H1 (cell line): ENCODE measurements at regions not wholly inside any gene's neighbourhood (a gene's known extent, or its start where the extent isn't known, plus 50 kb on each side); places are given as distances from the start of the nearest gene placed in this dataset.

Experiments
- CTCF ChIA-PET: fragments of 300-600 bp; sonication (Branson Sonifier 250); formaldehyde crosslinking; loops from one replicate; lab custom pipeline; 2021; ENCODE audit not compliant: partially characterized antibody; lab: Charles Lee
- POLR2A ChIA-PET: fragments of 300-600 bp; sonication (Branson Sonifier 250); formaldehyde crosslinking; loops from one replicate; lab custom pipeline; 2021; ENCODE audit warnings: inconsistent platforms; ENCODE audit not compliant: partially characterized antibody; lab: Charles Lee
- DNase-seq, 2 experiments: peaks; one replicate each; pipeline versions ENCODE4 v3.0.0 to v3.0.0-alpha.2; 2010 to 2022; ENCODE audit warnings: low spot score in 2 of 2, low read depth in 1 of 2, mixed read lengths in 1 of 2
- FAIRE-seq: peaks from 2 replicates; lab custom pipeline; 2011; peaks lifted over from hg19 to GRCh38; lab: Jason Lieb, UNC
- H2AFZ ChIP-seq: 2 replicates; pipeline ENCODE4 v1.8.1; 2012; ENCODE audit warnings: low read length, inconsistent platforms
- H2AK5ac ChIP-seq: 2 replicates; pipeline ENCODE4 v1.6.1; 2013; ENCODE audit warnings: low read depth, low read length
- H2BK120ac ChIP-seq: replicated peaks from 2 replicates; pipeline ENCODE3; 2013; ENCODE audit warnings: low read depth, low read length, inconsistent platforms
- H2BK12ac ChIP-seq: 2 replicates; pipeline ENCODE4 v1.6.1; 2013; ENCODE audit warnings: low read depth, low read length
- H2BK15ac ChIP-seq: 2 replicates; pipeline ENCODE4 v1.6.1; 2013; ENCODE audit warnings: low read length
- H2BK20ac ChIP-seq: 2 replicates; pipeline ENCODE4 v1.6.1; 2013; ENCODE audit warnings: low read length
- H2BK5ac ChIP-seq: 2 replicates; pipeline ENCODE4 v1.6.1; 2013; ENCODE audit warnings: low read depth, low read length
- H3K14ac ChIP-seq: 2 replicates; pipeline ENCODE4 v1.6.1; 2013; ENCODE audit warnings: inconsistent platforms; ENCODE audit not compliant: insufficient read length
- H3K18ac ChIP-seq: 2 replicates; pipeline ENCODE4 v1.6.1; 2013; ENCODE audit warnings: low read length; ENCODE audit errors: extremely low read depth
- H3K23ac ChIP-seq: 2 replicates; pipeline ENCODE4 v1.6.1; 2013; ENCODE audit warnings: inconsistent platforms; ENCODE audit not compliant: insufficient read length
- H3K23me2 ChIP-seq: 2 replicates; pipeline ENCODE4 v1.6.1; 2013; ENCODE audit warnings: low read depth, low read length
- H3K27ac ChIP-seq: 2 replicates; pipeline ENCODE4 v1.6.1; 2011; ENCODE audit warnings: low read depth, low read length, inconsistent platforms
- H3K27me3 ChIP-seq, 4 experiments: replicated peaks in 1 of 4; 1 replicate in 1 of 4; 2 replicates in 3 of 4; pipeline versions ENCODE4 v1.6.1 to v1.8.1; 2011 to 2013; ENCODE audit warnings: low read length in 3 of 4, mild to moderate bottlenecking in 3 of 4, inconsistent platforms in 2 of 4, mixed read lengths in 2 of 4, moderate library complexity in 1 of 4; ENCODE audit not compliant: control insufficient read depth in 3 of 4, insufficient read depth in 3 of 4; ENCODE audit errors: extremely low read depth in 1 of 4
- H3K36me3 ChIP-seq, 4 experiments: 2 replicates each; pipeline versions ENCODE4 v1.6.1 to v1.8.1; 2011 to 2013; ENCODE audit warnings: mild to moderate bottlenecking in 4 of 4, low read length in 3 of 4, moderate library complexity in 2 of 4, control low read depth in 1 of 4, inconsistent platforms in 1 of 4; ENCODE audit not compliant: insufficient read depth in 4 of 4, control insufficient read depth in 2 of 4
- H3K4ac ChIP-seq: replicated peaks from 2 replicates; pipeline ENCODE3; 2013; ENCODE audit warnings: low read length, low read depth, mixed read lengths, inconsistent platforms; ENCODE audit not compliant: insufficient read length
- H3K4me1 ChIP-seq, 4 experiments: replicated peaks in 1 of 4; 1 replicate in 1 of 4; 2 replicates in 3 of 4; pipeline versions ENCODE4 v1.6.1 to v1.8.1; 2011 to 2013; ENCODE audit warnings: low read length in 3 of 4, inconsistent platforms in 2 of 4, mixed read lengths in 1 of 4; ENCODE audit not compliant: insufficient read depth in 4 of 4, control insufficient read depth in 3 of 4
- H3K4me2 ChIP-seq, 2 experiments: 2 replicates each; pipeline versions ENCODE4 v1.6.1 to v1.8.1; 2011 to 2013; ENCODE audit warnings: low read depth in 2 of 2, low read length in 2 of 2, control low read depth in 1 of 2, inconsistent platforms in 1 of 2, mild to moderate bottlenecking in 1 of 2; ENCODE audit not compliant: insufficient read depth in 1 of 2
- H3K4me3 ChIP-seq, 4 experiments: fragments of 200-600, 300-600 bp in 1 of 4; sonication (generic), shearing (Covaris generic), sonication (Bioruptor Twin) in 1 of 4; 2 replicates each; pipeline versions ENCODE4 v1.5.1 to v1.8.1; 2011 to 2016; ENCODE audit warnings: low read length in 4 of 4, low read depth in 3 of 4, control low read depth in 2 of 4, inconsistent platforms in 2 of 4, mild to moderate bottlenecking in 2 of 4, mixed read lengths in 1 of 4, moderate library complexity in 1 of 4; ENCODE audit not compliant: insufficient read depth in 2 of 4; ENCODE audit errors: extremely low read depth in 1 of 4
- H3K56ac ChIP-seq: replicated peaks from 2 replicates; pipeline ENCODE3; 2013; ENCODE audit warnings: low read depth, mild to moderate bottlenecking, mixed read lengths, low read length, inconsistent platforms; ENCODE audit not compliant: insufficient read length
- H3K79me1 ChIP-seq: 2 replicates; pipeline ENCODE4 v1.6.1; 2013; ENCODE audit warnings: low read depth, low read length, control low read depth
- H3K79me2 ChIP-seq, 2 experiments: 2 replicates each; pipeline versions ENCODE4 v1.6.1 to v1.8.1; 2012 to 2013; ENCODE audit warnings: low read length in 2 of 2, mild to moderate bottlenecking in 2 of 2, inconsistent platforms in 1 of 2; ENCODE audit not compliant: insufficient read depth in 2 of 2, control insufficient read depth in 1 of 2
- H3K9ac ChIP-seq, 4 experiments: replicated peaks in 1 of 4; 1 replicate in 1 of 4; 2 replicates in 3 of 4; pipeline versions ENCODE4 v1.6.1 to v1.8.1; 2011 to 2013; ENCODE audit warnings: low read depth in 3 of 4, low read length in 3 of 4, control low read depth in 2 of 4, mild to moderate bottlenecking in 2 of 4, moderate library complexity in 2 of 4, inconsistent platforms in 1 of 4; ENCODE audit errors: extremely low read depth in 1 of 4
- H3K9me3 ChIP-seq, 2 experiments: 2 replicates each; pipeline versions ENCODE4 v1.6.1 to v1.8.1; 2012 to 2013; ENCODE audit warnings: mild to moderate bottlenecking in 2 of 2, moderate library complexity in 2 of 2, control low read depth in 1 of 2, inconsistent platforms in 1 of 2, low read depth in 1 of 2, low read length in 1 of 2, mixed read lengths in 1 of 2; ENCODE audit not compliant: insufficient read depth in 2 of 2
- H4K20me1 ChIP-seq, 2 experiments: replicated peaks in 1 of 2; 2 replicates each; pipeline versions ENCODE3 to v1.8.1; 2011 to 2013; ENCODE audit warnings: inconsistent platforms in 2 of 2, low read length in 2 of 2, mild to moderate bottlenecking in 1 of 2; ENCODE audit not compliant: insufficient read depth in 2 of 2, control insufficient read depth in 1 of 2
- H4K5ac ChIP-seq: 2 replicates; pipeline ENCODE4 v1.6.1; 2013; ENCODE audit warnings: low read length, low read depth, mixed read lengths, inconsistent platforms; ENCODE audit not compliant: insufficient read length
- H4K8ac ChIP-seq: 2 replicates; pipeline ENCODE4 v1.8.0; 2013; ENCODE audit warnings: mild to moderate bottlenecking, moderate library complexity, low read length, inconsistent platforms; ENCODE audit not compliant: insufficient read depth; ENCODE audit errors: extremely low read depth
- H4K91ac ChIP-seq: replicated peaks from 2 replicates; pipeline ENCODE3; 2013; ENCODE audit warnings: low read length, mixed read lengths, inconsistent platforms; ENCODE audit not compliant: insufficient read length
- CTCF ChIP-seq, 3 experiments: IDR thresholded peaks; 1 replicate in 2 of 3; 2 replicates in 1 of 3; pipeline versions ENCODE4 v1.5.1 to v1.6.1; 2011; ENCODE audit warnings: low read length in 3 of 3, mild to moderate bottlenecking in 3 of 3, inconsistent platforms in 2 of 3, low read depth in 1 of 3, moderate library complexity in 1 of 3; ENCODE audit not compliant: insufficient read depth in 1 of 3; ENCODE audit errors: control extremely low read depth in 1 of 3
- RAD21 ChIP-seq, 2 experiments: IDR thresholded peaks in 1 of 2; conservative IDR thresholded peaks in 1 of 2; 2 replicates each; pipeline ENCODE4 v1.6.1; 2011; ENCODE audit warnings: low read depth in 2 of 2, low read length in 2 of 2, improper control_type of control experiment in 1 of 2, inconsistent platforms in 1 of 2, mild to moderate bottlenecking in 1 of 2, moderate library complexity in 1 of 2
- SAP30 ChIP-seq: fragments of 300-600 bp; sonication (generic); IDR thresholded peaks from 2 replicates; pipeline ENCODE4 v1.7.1; 2012; ENCODE audit warnings: low read length, moderate library complexity, mild to moderate bottlenecking, inconsistent platforms; ENCODE audit not compliant: insufficient read depth, insufficient replicate concordance
- TEAD4 ChIP-seq: IDR thresholded peaks from 2 replicates; pipeline ENCODE4 v1.6.1; 2012; ENCODE audit warnings: low read depth, low read length, inconsistent platforms, mixed read lengths
- WGBS, 2 experiments: shearing (Covaris generic) in 1 of 2; methylation state at CpG; one replicate each; pipeline versions ENCODE4 v1.1.6 to v1.1.7; 2013 to 2015; ENCODE audit warnings: low lambda C conversion rate in 2 of 2, mixed read lengths in 2 of 2, inconsistent platforms in 1 of 2, low coverage in 1 of 2, missing lambda C conversion rate in 1 of 2; ENCODE audit not compliant: insufficient replicate concordance in 2 of 2, insufficient coverage in 1 of 2, insufficient read length in 1 of 2; ENCODE audit errors: extremely low coverage in 1 of 2, missing lambda C conversion rate in 1 of 2; 5-methylcytosine and 5-hydroxymethylcytosine counted together

DNA sequence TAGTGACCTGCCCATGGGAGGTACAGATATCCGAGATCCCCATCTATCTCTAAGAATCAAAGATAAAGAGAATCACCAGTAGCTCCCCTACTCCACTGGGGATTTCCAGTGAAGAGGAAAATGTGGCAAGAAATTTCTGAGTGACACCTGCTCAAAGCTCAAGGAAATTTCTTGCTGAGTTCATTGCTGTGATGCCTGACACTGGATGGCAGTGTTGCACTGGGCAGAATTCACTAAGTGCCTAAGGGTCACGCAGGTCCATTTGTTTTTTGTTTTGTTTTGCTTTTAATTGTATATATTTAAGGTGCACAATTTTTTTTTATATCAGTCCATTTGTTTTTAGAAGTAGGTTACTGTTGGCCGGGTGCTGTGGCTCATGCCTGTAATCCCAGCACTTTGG is 109.5 kb upstream of the KCNAB1 start:
- H4K20me1 ChIP-seq = no peaks in the 10 kb centered on the region
- H2BK5ac ChIP-seq = no peak overlapping the region
- no peak overlapping the region for H4K8ac ChIP-seq
- H3K9me3 ChIP-seq = no peaks in the 10 kb centered on the region
- no peaks in the 10 kb centered on the region for H3K36me3 ChIP-seq
- no peak overlapping the region for H3K4me3 ChIP-seq
- no peak overlapping the region for H3K9ac ChIP-seq
- no peaks in the 10 kb centered on the region; a peak in 1 of 7 replicates for H3K4me1 ChIP-seq
- no peak overlapping the region for H3K23ac ChIP-seq
- no peak overlapping the region for H3K4ac ChIP-seq
- no peak overlapping the region for H2BK120ac ChIP-seq
- H4K91ac ChIP-seq = no peak overlapping the region
- no peak overlapping the region for H3K18ac ChIP-seq
- H3K56ac ChIP-seq = no peak overlapping the region
- DNase-seq (no peak), FAIRE-seq (peak; percentile 62)
- H2BK15ac ChIP-seq = no peak overlapping the region
- WGBS, 2 experiments = 58% methylated on average over 3 of the region's 3 CpGs; no CpG with 5 or more reads in 1 of the 2 experiments
- no peaks in the 10 kb centered on the region for H3K79me2 ChIP-seq
- no peaks in the 10 kb centered on the region for H3K27me3 ChIP-seq
- no peak overlapping the region for H2BK20ac ChIP-seq
- H3K27ac ChIP-seq = no peak overlapping the region
- POLR2A ChIA-PET = interaction anchor here (1.0 kb wide), 1 partner anchor 9 kb away, joined by 4 read pairs; no protein-coding TSS in a partner anchor
- CTCF ChIA-PET = interaction anchor here (0.6 to 4.8 kb wide), 43 partner anchors 9 to 1806 kb away, joined by 3 to 35 read pairs (median 4); partner anchors contain the start of gene SSR3
- H4K5ac ChIP-seq = no peak overlapping the region
- no peak overlapping the region for H3K14ac ChIP-seq
- no peaks in the 10 kb centered on the region for H3K23me2 ChIP-seq
- H3K79me1 ChIP-seq = no peaks in the 10 kb centered on the region
- TF ChIP-seq CTCF (IDR thresholded peaks at IDR 0.05; ENCODE audit: control extremely low read depth in 1 of 3, insufficient read depth in 1 of 3, low read depth in 1 of 3, low read length in 3 of 3) = peak; percentile 47 to 64 (median 63)
- peak; percentile 84 for TF ChIP-seq RAD21 (IDR thresholded peaks at IDR 0.05 in 1 of 2, conservative IDR thresholded peaks at IDR 0.05 in 1 of 2; ENCODE audit: low read depth in 2 of 2, low read length in 2 of 2)
- 0 out of 2 replicates have a peak, but pooled peaks have one; percentile 23 for TF ChIP-seq TEAD4
- no peak for TF ChIP-seq SAP30
- H2AK5ac ChIP-seq = no peak overlapping the region
- no peak overlapping the region for H2AFZ ChIP-seq
- H3K4me2 ChIP-seq = no peak overlapping the region
- no peak overlapping the region for H2BK12ac ChIP-seq
